A549 (cell line): ENCODE measurements at regions not wholly inside any gene's neighbourhood (a gene's known extent, or its start where the extent isn't known, plus 50 kb on each side); places are given as distances from the start of the nearest gene placed in this dataset.

Source experiments
- CBX2 ChIP-seq: fragments of 200-600 bp; sonication (generic); IDR thresholded peaks from 2 replicates; pipeline ENCODE4 v1.6.1; 2016; ENCODE audit warnings: low read depth, mild to moderate bottlenecking, borderline replicate concordance
- CEBPB ChIP-seq, 2 experiments: fragments of >200 bp in 1 of 2; sonication (Bioruptor Twin) in 1 of 2; formaldehyde crosslinking in 1 of 2; IDR thresholded peaks; 2 replicates each; pipeline ENCODE4 v1.6.1; 2012 to 2016
- EP300 ChIP-seq, 2 experiments: fragments of >200 bp; sonication (Bioruptor Twin); formaldehyde crosslinking; IDR thresholded peaks; 2 replicates in 1 of 2; 3 replicates in 1 of 2; pipeline ENCODE4 v1.6.1; 2016 to 2017
- HOXA7 ChIP-seq: fragments of 250-450 bp; sonication (Bioruptor Pico); IDR thresholded peaks from 2 replicates; pipeline ENCODE4 v1.5.0; 2020; ENCODE audit warnings: mild to moderate bottlenecking, moderate library complexity
- HOXB13 ChIP-seq: fragments of 250-450 bp; sonication (Bioruptor Pico); IDR thresholded peaks from 2 replicates; pipeline ENCODE4 v1.5.0; 2020; ENCODE audit warnings: low read depth, mild to moderate bottlenecking, moderate library complexity
- NR3C1 ChIP-seq: fragments of >200 bp; sonication (Bioruptor Twin); formaldehyde crosslinking; IDR thresholded peaks from 3 replicates; pipeline ENCODE4 v1.6.1; 2017
- POLR2A ChIP-seq: IDR thresholded peaks from 2 replicates; pipeline ENCODE4 v1.6.1; 2012; ENCODE audit warnings: mild to moderate bottlenecking, low read length
- RCOR1 ChIP-seq: fragments of 150-350 bp; IDR thresholded peaks from 2 replicates; pipeline ENCODE4 v1.6.1; 2014; ENCODE audit warnings: antibody characterized with exemption, low read length, low read depth
- SMC3 ChIP-seq: fragments of >200 bp; sonication (Bioruptor Twin); formaldehyde crosslinking; IDR thresholded peaks from 3 replicates; pipeline ENCODE4 v1.6.1; 2018; ENCODE audit warnings: inconsistent platforms
- TF ChIP-seq, protein P1 (sequence below): fragments of >200 bp; sonication (Bioruptor Twin); formaldehyde crosslinking; IDR thresholded peaks from 3 replicates; pipeline ENCODE4 v1.5.1; 2016
- TF ChIP-seq, protein P2 (sequence below): fragments of >200 bp; sonication (Bioruptor Twin); formaldehyde crosslinking; IDR thresholded peaks from 3 replicates; pipeline ENCODE4 v1.6.1; 2016
- TF ChIP-seq, protein P3 (sequence below): fragments of 450-650 bp; IDR thresholded peaks from 2 replicates; pipeline ENCODE4 v1.6.1; 2014; ENCODE audit warnings: antibody characterized with exemption
- TF ChIP-seq, protein P4 (sequence below): IDR thresholded peaks from 2 replicates; pipeline ENCODE4 v1.6.1; 2012

DNA sequence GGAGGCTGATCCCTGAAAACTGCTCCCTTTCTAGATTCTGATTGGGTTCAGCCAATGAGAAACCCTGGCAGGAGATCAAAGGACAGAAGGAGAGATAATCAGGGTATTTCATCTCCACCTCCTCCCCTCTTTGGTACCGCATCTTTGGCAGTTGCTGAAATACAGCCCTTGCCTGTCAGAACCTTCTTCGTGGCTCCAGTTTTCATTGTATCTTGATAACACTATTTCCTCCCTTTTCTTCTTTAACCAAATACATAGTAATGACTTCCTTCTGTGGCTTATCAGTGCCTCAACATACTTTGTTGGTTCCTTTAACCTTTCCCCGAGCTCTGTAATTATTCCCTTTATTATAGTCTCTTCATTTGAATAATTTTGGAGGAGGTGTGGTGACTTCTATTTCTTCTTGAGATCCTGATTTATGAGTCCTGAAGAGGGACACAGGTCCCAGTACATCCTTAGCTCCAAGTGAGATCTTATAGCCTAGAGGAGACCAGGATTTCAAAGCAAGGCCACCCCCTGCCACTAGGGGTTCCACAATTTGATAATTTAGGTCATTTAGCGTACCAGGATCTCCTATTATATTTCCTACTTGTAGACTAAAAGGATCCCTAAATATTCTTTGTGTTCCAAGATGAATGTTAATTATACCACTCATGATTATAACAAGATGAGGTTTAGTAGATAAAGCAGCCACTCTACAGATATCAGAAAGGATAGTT lies 98.0 kb downstream of the EDNRB start:
- TF ChIP-seq, protein P1, sequence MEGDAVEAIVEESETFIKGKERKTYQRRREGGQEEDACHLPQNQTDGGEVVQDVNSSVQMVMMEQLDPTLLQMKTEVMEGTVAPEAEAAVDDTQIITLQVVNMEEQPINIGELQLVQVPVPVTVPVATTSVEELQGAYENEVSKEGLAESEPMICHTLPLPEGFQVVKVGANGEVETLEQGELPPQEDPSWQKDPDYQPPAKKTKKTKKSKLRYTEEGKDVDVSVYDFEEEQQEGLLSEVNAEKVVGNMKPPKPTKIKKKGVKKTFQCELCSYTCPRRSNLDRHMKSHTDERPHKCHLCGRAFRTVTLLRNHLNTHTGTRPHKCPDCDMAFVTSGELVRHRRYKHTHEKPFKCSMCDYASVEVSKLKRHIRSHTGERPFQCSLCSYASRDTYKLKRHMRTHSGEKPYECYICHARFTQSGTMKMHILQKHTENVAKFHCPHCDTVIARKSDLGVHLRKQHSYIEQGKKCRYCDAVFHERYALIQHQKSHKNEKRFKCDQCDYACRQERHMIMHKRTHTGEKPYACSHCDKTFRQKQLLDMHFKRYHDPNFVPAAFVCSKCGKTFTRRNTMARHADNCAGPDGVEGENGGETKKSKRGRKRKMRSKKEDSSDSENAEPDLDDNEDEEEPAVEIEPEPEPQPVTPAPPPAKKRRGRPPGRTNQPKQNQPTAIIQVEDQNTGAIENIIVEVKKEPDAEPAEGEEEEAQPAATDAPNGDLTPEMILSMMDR = no peak
- TF ChIP-seq CBX2 (no peak), HOXA7 (CRISPR knock-in tag) (no peak), POLR2A (no peak), NR3C1 (no peak), CEBPB (IDR thresholded peaks at IDR 0.05) (no peak), RCOR1 (no peak), SMC3 (no peak), EP300 (IDR thresholded peaks at IDR 0.05) (no peak), HOXB13 (CRISPR knock-in tag) (no peak)
- TF ChIP-seq, protein P2, sequence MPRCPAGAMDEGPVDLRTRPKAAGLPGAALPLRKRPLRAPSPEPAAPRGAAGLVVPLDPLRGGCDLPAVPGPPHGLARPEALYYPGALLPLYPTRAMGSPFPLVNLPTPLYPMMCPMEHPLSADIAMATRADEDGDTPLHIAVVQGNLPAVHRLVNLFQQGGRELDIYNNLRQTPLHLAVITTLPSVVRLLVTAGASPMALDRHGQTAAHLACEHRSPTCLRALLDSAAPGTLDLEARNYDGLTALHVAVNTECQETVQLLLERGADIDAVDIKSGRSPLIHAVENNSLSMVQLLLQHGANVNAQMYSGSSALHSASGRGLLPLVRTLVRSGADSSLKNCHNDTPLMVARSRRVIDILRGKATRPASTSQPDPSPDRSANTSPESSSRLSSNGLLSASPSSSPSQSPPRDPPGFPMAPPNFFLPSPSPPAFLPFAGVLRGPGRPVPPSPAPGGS = no peak
- TF ChIP-seq, protein P3, sequence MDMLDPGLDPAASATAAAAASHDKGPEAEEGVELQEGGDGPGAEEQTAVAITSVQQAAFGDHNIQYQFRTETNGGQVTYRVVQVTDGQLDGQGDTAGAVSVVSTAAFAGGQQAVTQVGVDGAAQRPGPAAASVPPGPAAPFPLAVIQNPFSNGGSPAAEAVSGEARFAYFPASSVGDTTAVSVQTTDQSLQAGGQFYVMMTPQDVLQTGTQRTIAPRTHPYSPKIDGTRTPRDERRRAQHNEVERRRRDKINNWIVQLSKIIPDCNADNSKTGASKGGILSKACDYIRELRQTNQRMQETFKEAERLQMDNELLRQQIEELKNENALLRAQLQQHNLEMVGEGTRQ = no peak
- TF ChIP-seq, protein P4, sequence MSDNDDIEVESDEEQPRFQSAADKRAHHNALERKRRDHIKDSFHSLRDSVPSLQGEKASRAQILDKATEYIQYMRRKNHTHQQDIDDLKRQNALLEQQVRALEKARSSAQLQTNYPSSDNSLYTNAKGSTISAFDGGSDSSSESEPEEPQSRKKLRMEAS = no peak
